ENCODE measurements at regions not wholly inside any gene's neighbourhood (a gene's known extent, or its start where the extent isn't known, plus 50 kb on each side); places are given as distances from the start of the nearest gene placed in this dataset.

GRCh38 chr12:62130834-62131552 is 129.2 kb upstream of the USP15 start:
- TF ChIP-seq REST (IDR thresholded peaks at IDR 0.05; ENCODE audit: insufficient replicate concordance, low read depth), result no peak
- no peak for TF ChIP-seq CTCF (IDR thresholded peaks at IDR 0.05; ENCODE audit: insufficient read depth, low read length)
- no peak for TF ChIP-seq POLR2AphosphoS5 (IDR thresholded peaks at IDR 0.05; ENCODE audit: low read depth)
